ENCODE measurements at regions not wholly inside any gene's neighbourhood (a gene's known extent, or its start where the extent isn't known, plus 50 kb on each side); places are given as distances from the start of the nearest gene placed in this dataset.

DNA sequence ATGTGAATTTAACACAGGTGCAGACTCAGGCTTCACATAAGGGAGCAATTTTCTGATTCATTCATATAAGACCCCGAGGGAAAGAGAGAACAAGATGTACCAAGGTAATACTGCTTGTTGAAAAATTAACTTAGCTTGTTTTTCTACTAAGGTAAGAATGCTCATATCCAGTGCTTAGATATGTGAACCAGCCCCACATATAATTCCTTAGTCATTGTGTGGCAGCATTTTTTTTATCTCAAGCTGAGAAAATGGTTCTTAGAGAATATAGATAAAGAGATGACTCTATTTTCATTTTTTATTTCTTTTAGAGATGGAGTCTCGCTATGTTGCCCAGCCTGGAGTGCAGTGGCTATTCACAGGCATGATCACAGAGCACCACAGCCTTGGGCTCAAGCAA is 121.8 kb upstream of the SEM1 start:
- no peaks in the 10 kb centered on the region for H3K27me3 ChIP-seq
- H2AFZ ChIP-seq, result no peak overlapping the region
- no peaks in the 10 kb centered on the region for H3K9me2 ChIP-seq (replicated peaks; ENCODE audit: insufficient read depth)
- no peaks in the 10 kb centered on the region for H3K4me1 ChIP-seq (ENCODE audit: insufficient read depth)
- WGBS (ENCODE audit: low lambda C conversion rate, missing lambda C conversion rate), result 82% methylated on average over 2 of the region's 2 CpGs
- H3K9me3 ChIP-seq (ENCODE audit: low read depth), result no peaks in the 10 kb centered on the region
- TF ChIP-seq, protein P1, sequence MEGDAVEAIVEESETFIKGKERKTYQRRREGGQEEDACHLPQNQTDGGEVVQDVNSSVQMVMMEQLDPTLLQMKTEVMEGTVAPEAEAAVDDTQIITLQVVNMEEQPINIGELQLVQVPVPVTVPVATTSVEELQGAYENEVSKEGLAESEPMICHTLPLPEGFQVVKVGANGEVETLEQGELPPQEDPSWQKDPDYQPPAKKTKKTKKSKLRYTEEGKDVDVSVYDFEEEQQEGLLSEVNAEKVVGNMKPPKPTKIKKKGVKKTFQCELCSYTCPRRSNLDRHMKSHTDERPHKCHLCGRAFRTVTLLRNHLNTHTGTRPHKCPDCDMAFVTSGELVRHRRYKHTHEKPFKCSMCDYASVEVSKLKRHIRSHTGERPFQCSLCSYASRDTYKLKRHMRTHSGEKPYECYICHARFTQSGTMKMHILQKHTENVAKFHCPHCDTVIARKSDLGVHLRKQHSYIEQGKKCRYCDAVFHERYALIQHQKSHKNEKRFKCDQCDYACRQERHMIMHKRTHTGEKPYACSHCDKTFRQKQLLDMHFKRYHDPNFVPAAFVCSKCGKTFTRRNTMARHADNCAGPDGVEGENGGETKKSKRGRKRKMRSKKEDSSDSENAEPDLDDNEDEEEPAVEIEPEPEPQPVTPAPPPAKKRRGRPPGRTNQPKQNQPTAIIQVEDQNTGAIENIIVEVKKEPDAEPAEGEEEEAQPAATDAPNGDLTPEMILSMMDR (IDR thresholded peaks at IDR 0.05; ENCODE audit: poor library complexity), result no peak
- no peaks in the 10 kb centered on the region for H3K79me2 ChIP-seq
- no peaks in the 10 kb centered on the region for H3K36me3 ChIP-seq (replicated peaks; ENCODE audit: insufficient read depth, low read depth)
- H3K4me2 ChIP-seq, result no peak overlapping the region
- no peak overlapping the region for H3K4me3 ChIP-seq
- H3K27ac ChIP-seq, result no peak overlapping the region
- H4K20me1 ChIP-seq (ENCODE audit: insufficient read depth, poor library complexity, severe bottlenecking), result no peaks in the 10 kb centered on the region
- DNase-seq (ENCODE audit: low spot score), result no peak

DNA sequence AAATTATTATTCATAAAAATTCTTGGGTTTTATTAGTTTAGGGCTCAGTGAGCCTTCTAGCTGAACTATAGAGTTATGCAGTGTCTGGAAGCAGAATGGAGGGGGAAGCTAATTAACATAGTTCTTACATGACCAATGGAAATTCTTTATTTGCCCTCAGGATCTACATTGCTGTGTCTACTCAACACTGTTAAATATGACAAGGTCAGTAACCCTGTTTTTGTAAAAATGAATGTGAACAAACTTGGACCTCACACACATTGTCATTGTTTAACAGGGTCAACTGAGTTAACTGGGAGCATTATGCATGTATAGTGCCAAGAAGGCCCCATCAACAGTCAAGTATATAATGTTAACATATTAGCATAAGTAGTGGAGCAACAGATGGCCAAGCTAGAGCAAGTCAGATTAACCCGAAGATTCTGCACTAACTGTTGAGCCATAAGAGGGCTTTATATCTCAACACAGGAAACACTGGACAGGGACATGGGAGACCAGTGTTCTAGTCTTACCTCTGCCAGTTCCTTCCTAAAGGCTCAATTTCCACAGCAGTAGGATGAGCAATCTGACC is 122.5 kb upstream of the SEM1 start:
- 83% methylated on average over 1 of the region's 1 CpG for WGBS (ENCODE audit: low lambda C conversion rate, missing lambda C conversion rate)

DNA sequence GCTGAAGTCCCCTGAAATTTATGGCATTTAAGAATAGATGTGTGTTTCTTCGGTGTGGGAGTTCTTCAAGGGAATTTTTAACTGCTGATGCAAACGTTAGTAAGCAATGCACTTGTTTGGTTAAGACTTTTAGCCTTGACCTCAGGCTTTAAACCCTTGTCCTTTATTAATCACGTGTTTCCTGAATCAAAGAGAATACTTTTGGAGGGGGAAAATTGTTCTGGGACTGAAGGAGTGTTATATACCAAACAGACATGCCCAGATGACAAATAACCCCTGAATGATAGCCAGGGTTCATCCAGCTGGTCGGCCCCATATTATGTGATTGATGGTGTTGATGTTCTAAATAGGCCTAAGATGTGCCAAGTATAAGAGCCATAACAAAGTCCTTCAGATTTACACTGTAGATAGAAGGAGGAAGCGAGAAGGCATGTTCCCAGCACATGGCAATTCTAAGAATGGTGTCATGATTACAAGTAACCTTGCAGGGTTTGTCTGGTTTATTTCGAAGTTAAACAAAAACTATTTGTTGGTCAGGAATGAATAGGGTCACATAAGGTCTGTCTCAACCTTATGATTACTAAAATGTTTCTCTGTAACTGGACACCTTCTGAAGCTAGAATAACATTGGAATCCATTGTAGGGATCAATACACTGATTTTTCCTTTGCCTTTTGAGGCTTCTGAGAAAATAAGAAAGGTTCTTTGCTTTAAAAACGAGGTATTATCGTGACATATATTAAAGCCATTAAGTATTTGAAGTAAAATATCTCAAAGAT is 124.2 kb upstream of the SEM1 start:
- no peaks in the 10 kb centered on the region for H3K27me3 ChIP-seq
- no peak overlapping the region for H3K4me2 ChIP-seq
- H3K27ac ChIP-seq, result no peak overlapping the region
- H3K4me1 ChIP-seq (ENCODE audit: insufficient read depth), result no peaks in the 10 kb centered on the region
- no peaks in the 10 kb centered on the region for H4K20me1 ChIP-seq (ENCODE audit: insufficient read depth, poor library complexity, severe bottlenecking)
- no peaks in the 10 kb centered on the region for H3K9me2 ChIP-seq (replicated peaks; ENCODE audit: insufficient read depth)
- no peaks in the 10 kb centered on the region for H3K9me3 ChIP-seq (ENCODE audit: low read depth)
- TF ChIP-seq EZH2phosphoT487 (IDR thresholded peaks at IDR 0.05; ENCODE audit: low read depth, severe bottlenecking, unreplicated experiment) (no peak), EZH2 (IDR thresholded peaks at IDR 0.05; ENCODE audit: borderline replicate concordance) (no peak)
- TF ChIP-seq, protein P1 (IDR thresholded peaks at IDR 0.05; ENCODE audit: poor library complexity), result no peak
- DNase-seq (ENCODE audit: low spot score), result no peak
- no peak overlapping the region for H3K4me3 ChIP-seq
- no peaks in the 10 kb centered on the region for H3K36me3 ChIP-seq (replicated peaks; ENCODE audit: insufficient read depth, low read depth)
- 55% methylated on average over 8 of the region's 8 CpGs for WGBS (ENCODE audit: low lambda C conversion rate, missing lambda C conversion rate)
- H3K79me2 ChIP-seq, result no peaks in the 10 kb centered on the region
- H2AFZ ChIP-seq, result no peak overlapping the region

More for the DNA sequence above, 122.5 kb upstream of the SEM1 start:
- no peaks in the 10 kb centered on the region for H3K9me3 ChIP-seq (ENCODE audit: low read depth)
- H3K4me2 ChIP-seq, result no peak overlapping the region
- TF ChIP-seq EZH2 (IDR thresholded peaks at IDR 0.05; ENCODE audit: borderline replicate concordance), result no peak
- TF ChIP-seq, protein P1 (IDR thresholded peaks at IDR 0.05; ENCODE audit: poor library complexity), result no peak
- TF ChIP-seq EZH2phosphoT487 (IDR thresholded peaks at IDR 0.05; ENCODE audit: low read depth, severe bottlenecking, unreplicated experiment), result no peak
- H3K27ac ChIP-seq, result no peak overlapping the region
- H2AFZ ChIP-seq, result no peak overlapping the region
- H4K20me1 ChIP-seq (ENCODE audit: insufficient read depth, poor library complexity, severe bottlenecking), result no peaks in the 10 kb centered on the region
- H3K9me2 ChIP-seq (replicated peaks; ENCODE audit: insufficient read depth), result no peaks in the 10 kb centered on the region
- DNase-seq (ENCODE audit: low spot score), result no peak
- no peaks in the 10 kb centered on the region for H3K27me3 ChIP-seq
- H3K79me2 ChIP-seq, result no peaks in the 10 kb centered on the region
- H3K36me3 ChIP-seq (replicated peaks; ENCODE audit: insufficient read depth, low read depth), result no peaks in the 10 kb centered on the region
- H3K4me3 ChIP-seq, result no peak overlapping the region
- H3K4me1 ChIP-seq (ENCODE audit: insufficient read depth), result no peaks in the 10 kb centered on the region

Measured in hepatocyte (in vitro differentiated cells).